ENCODE measurements at regions not wholly inside any gene's neighbourhood (a gene's known extent, or its start where the extent isn't known, plus 50 kb on each side); places are given as distances from the start of the nearest gene placed in this dataset.

- TF ChIP-seq CTCF (IDR thresholded peaks at IDR 0.05; ENCODE audit: insufficient read depth, low read length), result no peak
- TF ChIP-seq POLR2AphosphoS5 (IDR thresholded peaks at IDR 0.05; ENCODE audit: low read depth), result no peak
- no peak for TF ChIP-seq REST (IDR thresholded peaks at IDR 0.05; ENCODE audit: insufficient replicate concordance, low read depth)
Measured at GRCh38 chr1:96329121-96329520, 392.5 kb upstream of the PTBP2 start.
